GM10266 (cell line): ENCODE measurements at regions not wholly inside any gene's neighbourhood (a gene's known extent, or its start where the extent isn't known, plus 50 kb on each side); places are given as distances from the start of the nearest gene placed in this dataset.

Experiments
- DNase-seq: peaks from one replicate; pipeline ENCODE4 v3.0.0; 2012; ENCODE audit errors: extremely low spot score
- TF ChIP-seq, protein P1 (sequence below): IDR thresholded peaks from 2 replicates; pipeline ENCODE4 v1.5.1; 2012; ENCODE audit warnings: mild to moderate bottlenecking, low read depth; ENCODE audit not compliant: control insufficient read depth, insufficient read depth; ENCODE audit errors: missing control alignments

DNA sequence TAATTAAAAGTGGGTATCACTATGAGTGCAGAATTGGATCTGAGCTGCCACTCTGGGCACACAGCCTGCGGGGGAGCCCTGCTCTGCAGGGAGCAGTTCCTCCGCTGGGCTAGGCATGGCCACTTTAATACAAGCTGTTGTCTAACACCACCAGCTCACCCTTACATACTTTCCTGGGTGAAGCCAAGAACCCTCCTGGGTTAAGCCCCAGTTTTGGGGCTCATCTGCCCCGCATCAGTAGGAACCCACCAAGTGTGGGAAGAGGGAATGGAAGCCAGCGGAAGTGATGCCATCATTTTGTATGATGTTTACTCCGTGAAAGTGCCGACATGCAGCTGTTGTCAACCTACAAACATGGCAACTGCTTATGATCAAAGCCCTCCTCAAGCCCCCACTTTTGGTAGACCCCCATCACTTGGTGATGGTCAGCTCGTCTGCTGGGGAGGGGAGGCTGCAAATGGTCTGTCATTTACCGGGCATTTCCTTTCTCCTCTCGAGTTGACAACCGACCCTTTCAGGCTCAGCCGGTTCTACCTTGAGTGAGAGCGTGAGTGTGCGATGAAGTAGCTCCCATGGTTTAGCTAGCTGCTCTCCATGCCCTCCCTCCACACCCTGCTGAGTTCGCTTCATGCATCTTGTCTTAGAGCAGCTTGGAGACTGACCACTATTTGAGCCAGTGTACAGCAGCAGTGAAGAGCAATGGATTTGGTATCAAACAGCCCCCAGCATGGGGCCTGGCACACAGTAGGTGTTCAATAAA is 95.3 kb upstream of the IER5L start:
- TF ChIP-seq, protein P1, sequence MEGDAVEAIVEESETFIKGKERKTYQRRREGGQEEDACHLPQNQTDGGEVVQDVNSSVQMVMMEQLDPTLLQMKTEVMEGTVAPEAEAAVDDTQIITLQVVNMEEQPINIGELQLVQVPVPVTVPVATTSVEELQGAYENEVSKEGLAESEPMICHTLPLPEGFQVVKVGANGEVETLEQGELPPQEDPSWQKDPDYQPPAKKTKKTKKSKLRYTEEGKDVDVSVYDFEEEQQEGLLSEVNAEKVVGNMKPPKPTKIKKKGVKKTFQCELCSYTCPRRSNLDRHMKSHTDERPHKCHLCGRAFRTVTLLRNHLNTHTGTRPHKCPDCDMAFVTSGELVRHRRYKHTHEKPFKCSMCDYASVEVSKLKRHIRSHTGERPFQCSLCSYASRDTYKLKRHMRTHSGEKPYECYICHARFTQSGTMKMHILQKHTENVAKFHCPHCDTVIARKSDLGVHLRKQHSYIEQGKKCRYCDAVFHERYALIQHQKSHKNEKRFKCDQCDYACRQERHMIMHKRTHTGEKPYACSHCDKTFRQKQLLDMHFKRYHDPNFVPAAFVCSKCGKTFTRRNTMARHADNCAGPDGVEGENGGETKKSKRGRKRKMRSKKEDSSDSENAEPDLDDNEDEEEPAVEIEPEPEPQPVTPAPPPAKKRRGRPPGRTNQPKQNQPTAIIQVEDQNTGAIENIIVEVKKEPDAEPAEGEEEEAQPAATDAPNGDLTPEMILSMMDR, result no peak
- DNase-seq, result no peak

DNA sequence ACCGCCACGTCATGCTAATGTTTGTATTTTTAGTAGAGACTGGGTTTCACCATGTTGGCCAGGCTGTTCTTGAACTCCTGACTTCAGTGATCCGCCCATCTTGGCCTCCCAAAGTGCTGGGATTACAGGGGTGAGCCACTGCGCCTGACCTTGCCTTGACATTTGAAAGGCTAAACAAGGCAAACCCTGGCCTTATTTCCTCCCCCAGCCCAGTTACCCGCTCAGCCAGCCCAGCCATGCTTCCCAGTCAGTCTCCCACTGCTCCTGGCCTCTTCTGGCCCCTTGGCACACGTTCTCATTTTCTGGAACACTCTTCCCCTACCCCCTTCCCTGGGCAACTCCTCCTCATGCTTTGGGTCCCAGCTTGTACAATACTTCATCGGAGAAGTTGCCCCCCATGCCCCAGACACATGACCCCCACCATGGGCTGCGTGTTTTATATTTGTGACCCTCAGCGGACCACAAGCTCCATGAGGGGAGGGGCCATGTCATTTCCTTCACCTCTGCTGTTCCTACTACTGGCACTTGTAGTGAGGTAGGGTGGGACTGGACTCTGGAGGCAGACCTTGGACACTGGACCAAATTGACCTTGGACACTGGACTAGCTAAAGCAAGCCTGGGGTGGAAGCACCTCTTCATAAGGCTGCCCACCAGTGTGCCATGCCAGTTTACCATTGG is 94.4 kb upstream of the IER5L start:
- DNase-seq, result no peak
- TF ChIP-seq, protein P1, result no peak

DNA sequence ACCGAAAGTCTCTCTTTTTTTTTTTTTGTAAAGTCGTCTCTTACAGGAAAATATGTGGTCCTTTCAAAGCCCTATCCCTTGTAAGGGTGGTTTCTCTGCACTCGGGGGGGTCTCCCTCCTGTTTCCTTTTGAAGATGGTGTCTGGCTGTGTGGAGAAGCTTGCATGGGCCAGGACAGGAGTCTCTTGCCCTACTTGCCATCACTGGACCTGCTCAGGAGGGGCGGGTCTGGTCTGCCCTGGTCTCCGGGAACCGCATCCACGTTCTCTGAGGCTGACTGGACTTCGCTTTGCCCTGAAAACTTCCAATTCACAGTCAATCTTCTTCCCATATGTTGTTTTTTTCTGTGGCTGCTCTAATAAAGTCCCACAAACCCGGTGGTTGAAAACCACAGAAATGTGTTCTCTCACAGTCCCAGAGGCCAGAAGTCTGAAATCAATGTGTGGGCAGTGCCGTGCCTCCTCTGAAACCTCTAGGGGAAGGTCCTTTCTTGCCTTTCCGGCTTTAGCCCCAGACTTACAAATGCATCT is 92.9 kb upstream of the IER5L start:
- TF ChIP-seq, protein P1, result no peak
- peak; percentile 71 for DNase-seq

DNA sequence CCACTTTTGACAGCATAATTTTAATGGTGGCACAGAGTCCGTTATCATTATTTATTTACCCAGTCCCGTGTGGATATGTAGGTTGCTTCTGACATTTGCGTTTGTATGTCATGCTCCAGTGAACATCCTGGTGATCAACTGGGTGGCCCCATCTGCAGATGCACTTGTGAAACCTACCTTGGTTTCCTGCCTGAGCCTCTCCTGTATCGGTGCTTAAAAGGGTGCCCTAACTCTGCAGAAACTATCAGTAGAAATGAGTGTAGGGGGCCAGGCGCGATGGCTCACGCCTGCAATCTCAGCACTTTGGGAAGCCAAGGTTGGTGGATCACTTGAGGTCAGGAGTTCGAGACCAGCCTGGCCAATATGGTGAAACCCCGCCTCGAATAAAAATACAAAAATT is 92.1 kb upstream of the IER5L start:
- TF ChIP-seq, protein P1, result no peak

DNA sequence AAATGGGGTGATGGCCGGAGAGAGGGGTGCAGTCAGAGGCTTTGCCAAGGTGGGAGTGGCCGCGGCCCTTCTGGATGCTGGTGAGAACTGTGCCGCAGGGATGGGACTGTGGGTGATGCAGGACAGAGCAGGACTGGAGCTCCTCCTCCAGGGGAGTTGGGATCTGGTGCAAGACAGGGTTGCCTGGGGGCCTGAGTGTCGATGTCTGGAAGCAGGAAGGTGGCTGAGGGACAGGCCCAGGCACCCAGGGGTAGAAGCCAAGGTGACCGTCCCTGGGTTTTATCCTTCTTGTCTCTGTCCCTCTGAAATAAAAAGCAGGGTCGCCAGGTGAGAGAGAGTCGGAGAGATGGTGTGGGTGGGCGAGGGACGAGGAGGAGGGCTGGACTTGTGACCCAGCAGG is 89.1 kb upstream of the IER5L start:
- TF ChIP-seq, protein P1, result no peak
- DNase-seq, result no peak

More for the DNA sequence above, 92.1 kb upstream of the IER5L start:
- DNase-seq, result peak; percentile 81

DNA sequence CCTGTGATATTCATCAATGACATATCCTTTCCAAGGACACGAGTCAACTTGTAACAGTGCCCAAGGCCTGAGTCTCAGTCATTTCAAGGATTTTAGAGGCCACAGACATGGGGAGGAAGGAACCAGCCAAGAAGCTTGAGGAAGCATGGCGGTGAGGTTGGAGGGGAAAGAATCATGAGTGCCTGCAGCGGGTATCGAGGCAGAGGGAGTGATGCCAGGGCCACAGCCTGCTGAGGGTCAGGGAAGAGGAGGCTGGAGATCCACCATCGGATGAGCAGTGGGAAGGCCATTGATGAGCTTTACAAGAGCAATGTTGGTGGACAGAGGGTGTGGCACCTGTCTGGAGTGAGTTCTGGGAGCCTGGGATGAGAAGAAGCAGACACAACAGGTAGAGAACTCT is 88.5 kb upstream of the IER5L start:
- TF ChIP-seq, protein P1, result no peak
- DNase-seq, result no peak

DNA sequence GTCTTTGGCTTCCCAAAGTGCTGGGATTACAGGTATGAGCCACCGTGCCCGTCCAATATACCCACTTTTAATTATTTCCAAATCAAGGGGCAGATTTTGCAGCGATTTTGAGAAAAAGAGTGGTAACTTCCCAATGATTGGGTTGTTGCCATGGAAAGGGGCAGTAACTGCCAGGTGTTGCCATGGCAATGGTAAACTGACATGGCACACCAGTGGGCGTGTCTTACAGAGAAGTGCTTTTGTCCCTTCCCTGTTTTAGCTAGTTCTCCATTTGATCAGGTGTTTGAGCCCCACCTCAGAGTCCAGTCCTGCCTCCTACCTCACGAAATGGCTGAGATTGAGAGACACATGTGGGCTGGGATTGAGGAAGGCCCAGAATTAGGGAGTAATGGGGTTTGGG is 86.3 kb upstream of the IER5L start:
- TF ChIP-seq, protein P1, result no peak
- DNase-seq, result no peak
